Osteocyte (in vitro differentiated cells): ENCODE measurements at regions not wholly inside any gene's neighbourhood (a gene's known extent, or its start where the extent isn't known, plus 50 kb on each side); places are given as distances from the start of the nearest gene placed in this dataset.

Experiments used
- DNase-seq: peaks from one replicate; pipeline ENCODE4 v3.0.0; 2021; ENCODE audit warnings: mixed read lengths; ENCODE audit not compliant: unreplicated experiment; ENCODE audit errors: extremely low spot score
- H3K27ac Mint-ChIP-seq: one replicate; pipeline ENCODE4 v1.8.0; 2021; ENCODE audit warnings: mild to moderate bottlenecking, mixed read lengths; ENCODE audit not compliant: unreplicated experiment
- H3K27me3 Mint-ChIP-seq: one replicate; pipeline ENCODE4 v1.8.0; 2021; ENCODE audit warnings: mixed read lengths; ENCODE audit not compliant: unreplicated experiment
- H3K36me3 Mint-ChIP-seq: one replicate; pipeline ENCODE4 v1.8.0; 2021; ENCODE audit warnings: mixed read lengths; ENCODE audit not compliant: unreplicated experiment
- H3K4me1 Mint-ChIP-seq: one replicate; pipeline ENCODE4 v1.8.0; 2021; ENCODE audit warnings: mixed read lengths; ENCODE audit not compliant: unreplicated experiment
- H3K4me3 Mint-ChIP-seq: one replicate; pipeline ENCODE4 v1.8.0; 2021; ENCODE audit warnings: mild to moderate bottlenecking, moderate library complexity, mixed read lengths; ENCODE audit not compliant: unreplicated experiment
- H3K9me3 Mint-ChIP-seq: one replicate; pipeline ENCODE4 v1.8.0; 2021; ENCODE audit warnings: mixed read lengths; ENCODE audit not compliant: unreplicated experiment
- CTCF ChIP-seq: fragments of 200-600 bp; sonication (generic); IDR thresholded peaks from 2 replicates; pipeline ENCODE4 v1.5.0; 2021; ENCODE audit warnings: antibody characterized with exemption, mild to moderate bottlenecking, moderate library complexity

- TF ChIP-seq CTCF = no peak
- H3K27ac Mint-ChIP-seq = no peak overlapping the region
- H3K36me3 Mint-ChIP-seq = peaks cover 2% of the 10 kb centered on the region
- H3K27me3 Mint-ChIP-seq = no peaks in the 10 kb centered on the region
- DNase-seq = no peak
- H3K9me3 Mint-ChIP-seq = no peaks in the 10 kb centered on the region
- no peaks in the 10 kb centered on the region for H3K4me1 Mint-ChIP-seq
- no peak overlapping the region for H3K4me3 Mint-ChIP-seq
Measured at GRCh38 chr7:19437446-19437845, 271.4 kb downstream of the POLR1F start.

- no peak for TF ChIP-seq CTCF
Measured at GRCh38 chr7:19427944-19428343, 280.9 kb downstream of the POLR1F start.

GRCh38 chr7:19421861-19422260 is 276.6 kb upstream of the FERD3L start:
- H3K4me1 Mint-ChIP-seq = peaks cover 10% of the 10 kb centered on the region
- TF ChIP-seq CTCF = no peak
- no peaks in the 10 kb centered on the region for H3K27me3 Mint-ChIP-seq
- no peaks in the 10 kb centered on the region for H3K9me3 Mint-ChIP-seq
- no peaks in the 10 kb centered on the region for H3K36me3 Mint-ChIP-seq
- DNase-seq = no peak
- no peak overlapping the region for H3K4me3 Mint-ChIP-seq
- no peak overlapping the region for H3K27ac Mint-ChIP-seq

More at GRCh38 chr7:19427944-19428343, 280.9 kb downstream of the POLR1F start:
- Mint-ChIP-seq H3K4me3 (no peak overlapping the region), H3K9me3 (no peaks in the 10 kb centered on the region), H3K36me3 (no peaks in the 10 kb centered on the region), H3K27me3 (no peaks in the 10 kb centered on the region), H3K27ac (no peak overlapping the region), H3K4me1 (no peaks in the 10 kb centered on the region)
- DNase-seq = no peak

- no peak for DNase-seq
- no peak for TF ChIP-seq CTCF
- Mint-ChIP-seq H3K36me3 (no peaks in the 10 kb centered on the region), H3K9me3 (no peaks in the 10 kb centered on the region), H3K4me3 (no peak overlapping the region), H3K27ac (no peak overlapping the region), H3K4me1 (peaks cover 22% of the 10 kb centered on the region), H3K27me3 (no peaks in the 10 kb centered on the region)
Measured at GRCh38 chr7:19417231-19417630, 272.0 kb upstream of the FERD3L start.

- no peaks in the 10 kb centered on the region for H3K36me3 Mint-ChIP-seq
- peaks cover 14% of the 10 kb centered on the region for H3K4me1 Mint-ChIP-seq
- no peak for TF ChIP-seq CTCF
- no peaks in the 10 kb centered on the region for H3K9me3 Mint-ChIP-seq
- H3K27ac Mint-ChIP-seq = no peak overlapping the region
- H3K27me3 Mint-ChIP-seq = no peaks in the 10 kb centered on the region
- no peak overlapping the region for H3K4me3 Mint-ChIP-seq
- no peak for DNase-seq
Measured at GRCh38 chr7:19415123-19415522, 269.9 kb upstream of the FERD3L start.
